OCI-LY1 (cell line): ENCODE measurements at regions not wholly inside any gene's neighbourhood (a gene's known extent, or its start where the extent isn't known, plus 50 kb on each side); places are given as distances from the start of the nearest gene placed in this dataset.

Experiments
- EZH2 ChIP-seq: fragments of 200-600 bp; sonication (generic), shearing (Covaris generic); IDR thresholded peaks from 2 replicates; pipeline ENCODE4 v1.8.0; 2017; ENCODE audit warnings: borderline replicate concordance, mixed run types, mild to moderate bottlenecking, antibody characterized with exemption, low read length, moderate library complexity, mixed read lengths
- TF ChIP-seq, protein P1 (sequence below): fragments of 200-600 bp; sonication (generic), shearing (Covaris generic); IDR thresholded peaks from 2 replicates; pipeline ENCODE4 v1.5.1; 2017; ENCODE audit warnings: mild to moderate bottlenecking, antibody characterized with exemption, low read length, moderate library complexity, mixed read lengths

DNA sequence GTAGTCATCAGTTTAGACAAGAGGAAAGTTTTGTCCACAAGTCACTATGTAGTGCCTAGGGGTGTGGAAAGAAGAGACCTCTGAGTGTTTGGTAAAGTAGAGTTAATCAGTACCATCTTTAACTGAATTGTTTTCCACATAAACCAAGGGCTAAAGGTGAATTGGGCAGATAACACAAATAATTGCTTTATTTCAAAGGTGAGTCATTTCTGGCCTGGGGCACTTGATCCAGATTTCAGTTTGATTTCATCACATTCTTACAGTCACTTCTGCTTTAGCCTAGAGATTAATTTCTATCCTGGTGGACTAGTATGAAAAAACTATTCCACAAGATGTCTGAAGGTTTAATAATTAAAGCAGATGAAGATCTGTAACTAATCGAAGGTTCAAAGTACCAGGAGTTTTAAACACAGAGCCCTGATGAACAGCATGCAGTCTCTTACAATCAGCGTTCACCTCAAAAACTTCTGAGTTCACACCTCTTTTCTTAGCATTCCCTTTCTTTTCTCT is 74.5 kb upstream of the BOD1L1 start:
- no peak for TF ChIP-seq EZH2
- TF ChIP-seq, protein P1, sequence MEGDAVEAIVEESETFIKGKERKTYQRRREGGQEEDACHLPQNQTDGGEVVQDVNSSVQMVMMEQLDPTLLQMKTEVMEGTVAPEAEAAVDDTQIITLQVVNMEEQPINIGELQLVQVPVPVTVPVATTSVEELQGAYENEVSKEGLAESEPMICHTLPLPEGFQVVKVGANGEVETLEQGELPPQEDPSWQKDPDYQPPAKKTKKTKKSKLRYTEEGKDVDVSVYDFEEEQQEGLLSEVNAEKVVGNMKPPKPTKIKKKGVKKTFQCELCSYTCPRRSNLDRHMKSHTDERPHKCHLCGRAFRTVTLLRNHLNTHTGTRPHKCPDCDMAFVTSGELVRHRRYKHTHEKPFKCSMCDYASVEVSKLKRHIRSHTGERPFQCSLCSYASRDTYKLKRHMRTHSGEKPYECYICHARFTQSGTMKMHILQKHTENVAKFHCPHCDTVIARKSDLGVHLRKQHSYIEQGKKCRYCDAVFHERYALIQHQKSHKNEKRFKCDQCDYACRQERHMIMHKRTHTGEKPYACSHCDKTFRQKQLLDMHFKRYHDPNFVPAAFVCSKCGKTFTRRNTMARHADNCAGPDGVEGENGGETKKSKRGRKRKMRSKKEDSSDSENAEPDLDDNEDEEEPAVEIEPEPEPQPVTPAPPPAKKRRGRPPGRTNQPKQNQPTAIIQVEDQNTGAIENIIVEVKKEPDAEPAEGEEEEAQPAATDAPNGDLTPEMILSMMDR = no peak
